ENCODE measurements at regions not wholly inside any gene's neighbourhood (a gene's known extent, or its start where the extent isn't known, plus 50 kb on each side); places are given as distances from the start of the nearest gene placed in this dataset.

DNA sequence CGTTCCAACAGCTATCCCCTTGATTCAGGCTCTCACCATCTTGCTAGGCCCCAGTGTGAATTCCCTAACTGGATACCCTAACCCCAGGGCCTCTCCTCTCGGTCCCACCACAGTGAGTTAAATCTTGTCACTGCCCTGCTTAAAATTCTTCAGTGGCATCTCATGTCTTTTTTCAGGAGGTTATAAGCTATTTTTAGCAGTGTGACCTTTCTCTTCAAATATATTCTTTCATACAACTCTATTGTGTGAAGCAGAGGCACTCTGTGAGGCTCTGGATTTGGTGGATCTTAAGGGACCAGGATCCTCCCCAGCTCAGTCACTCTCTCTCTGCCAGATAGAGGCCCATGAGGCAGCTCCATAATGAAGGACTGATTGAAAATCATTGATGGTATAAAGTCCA is 760.4 kb downstream of the NTRK3 start:
- Histone ChIP-seq H3K27me3 (no peaks in the 10 kb centered on the region), H3K9me3 (ENCODE audit: low read depth) (no peaks in the 10 kb centered on the region), H3K4me3 (no peak overlapping the region), H3K27ac (peak overlapping the region; percentile 62), H3K36me3 (no peaks in the 10 kb centered on the region), H3K4me1 (ENCODE audit: low read depth) (peaks cover 15% of the 10 kb centered on the region)
- TF ChIP-seq, protein P1, sequence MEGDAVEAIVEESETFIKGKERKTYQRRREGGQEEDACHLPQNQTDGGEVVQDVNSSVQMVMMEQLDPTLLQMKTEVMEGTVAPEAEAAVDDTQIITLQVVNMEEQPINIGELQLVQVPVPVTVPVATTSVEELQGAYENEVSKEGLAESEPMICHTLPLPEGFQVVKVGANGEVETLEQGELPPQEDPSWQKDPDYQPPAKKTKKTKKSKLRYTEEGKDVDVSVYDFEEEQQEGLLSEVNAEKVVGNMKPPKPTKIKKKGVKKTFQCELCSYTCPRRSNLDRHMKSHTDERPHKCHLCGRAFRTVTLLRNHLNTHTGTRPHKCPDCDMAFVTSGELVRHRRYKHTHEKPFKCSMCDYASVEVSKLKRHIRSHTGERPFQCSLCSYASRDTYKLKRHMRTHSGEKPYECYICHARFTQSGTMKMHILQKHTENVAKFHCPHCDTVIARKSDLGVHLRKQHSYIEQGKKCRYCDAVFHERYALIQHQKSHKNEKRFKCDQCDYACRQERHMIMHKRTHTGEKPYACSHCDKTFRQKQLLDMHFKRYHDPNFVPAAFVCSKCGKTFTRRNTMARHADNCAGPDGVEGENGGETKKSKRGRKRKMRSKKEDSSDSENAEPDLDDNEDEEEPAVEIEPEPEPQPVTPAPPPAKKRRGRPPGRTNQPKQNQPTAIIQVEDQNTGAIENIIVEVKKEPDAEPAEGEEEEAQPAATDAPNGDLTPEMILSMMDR (IDR thresholded peaks at IDR 0.05; ENCODE audit: low read depth, low read length) = no peak
- DNase-seq (ENCODE audit: low read depth in 1 of 2, low spot score in 1 of 2) = peak in 1 of 2 donors; percentile 33

DNA sequence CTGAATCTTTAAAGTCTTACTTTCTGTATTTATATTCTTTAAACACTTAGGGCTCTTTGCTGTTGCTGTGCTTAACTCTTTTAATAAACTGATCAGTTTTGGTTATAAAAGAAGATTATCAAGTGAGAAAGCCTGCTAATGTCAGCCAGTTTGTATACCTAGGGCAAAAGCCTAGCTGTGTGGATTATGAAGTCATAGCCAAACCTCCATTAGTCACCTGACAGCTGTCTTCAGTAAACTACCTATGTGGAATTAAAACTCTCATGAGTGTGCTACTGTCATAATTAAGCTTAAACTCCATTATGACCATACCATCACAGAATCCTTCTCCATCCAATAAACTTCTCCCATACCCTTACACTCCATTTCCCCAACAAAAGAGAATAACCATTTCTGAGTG is 762.7 kb downstream of the NTRK3 start:
- TF ChIP-seq, protein P1 (IDR thresholded peaks at IDR 0.05; ENCODE audit: low read depth, low read length) = no peak
- H3K4me3 ChIP-seq = no peak overlapping the region
- no peaks in the 10 kb centered on the region for H3K36me3 ChIP-seq
- H3K27ac ChIP-seq = no peak overlapping the region
- H3K4me1 ChIP-seq (ENCODE audit: low read depth) = peaks cover 15% of the 10 kb centered on the region
- no peaks in the 10 kb centered on the region for H3K9me3 ChIP-seq (ENCODE audit: low read depth)
- no peak for DNase-seq (ENCODE audit: low read depth in 1 of 2, low spot score in 1 of 2)
- H3K27me3 ChIP-seq = no peaks in the 10 kb centered on the region

DNA sequence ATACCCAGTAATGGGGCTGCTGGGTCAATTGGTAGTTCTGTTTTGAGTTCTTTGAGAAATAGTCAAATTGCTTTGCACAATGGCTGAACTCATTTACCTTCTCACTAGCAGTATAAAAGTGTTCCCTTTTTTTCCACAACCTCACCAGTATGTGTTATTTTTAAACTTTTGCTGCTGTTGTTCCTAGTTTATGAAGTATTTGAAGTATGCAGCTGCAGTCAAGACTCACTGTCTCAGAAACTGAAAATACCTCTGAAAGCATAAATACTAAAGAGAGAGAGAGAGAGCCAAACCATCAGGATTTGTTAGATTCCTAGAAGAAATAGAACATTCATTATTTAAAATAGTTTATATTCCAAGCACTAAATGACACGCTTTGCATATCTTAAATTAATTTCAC is 764.2 kb downstream of the NTRK3 start:
- TF ChIP-seq, protein P1 (IDR thresholded peaks at IDR 0.05; ENCODE audit: low read depth, low read length) = no peak

DNA sequence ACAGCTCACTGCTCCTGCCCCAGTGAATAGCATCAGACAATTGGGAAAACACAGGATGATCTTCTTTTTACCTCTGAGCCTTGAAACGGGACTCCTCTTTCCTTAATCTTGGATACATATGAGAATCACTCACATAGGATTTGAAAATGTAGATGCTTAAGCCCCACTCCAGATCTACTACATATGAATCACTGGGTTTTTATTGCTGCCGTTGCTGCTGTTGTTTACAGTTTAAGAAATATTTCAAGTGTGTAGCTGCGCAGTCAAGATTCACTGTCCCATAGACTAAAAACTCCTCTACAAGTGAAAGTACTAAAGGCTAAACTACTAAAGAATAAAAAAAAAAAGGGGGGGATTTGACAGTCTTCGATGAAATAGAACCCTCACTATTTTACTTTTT is 765.9 kb downstream of the NTRK3 start:
- H3K4me3 ChIP-seq = no peak overlapping the region
- H3K27me3 ChIP-seq = no peaks in the 10 kb centered on the region
- H3K9me3 ChIP-seq (ENCODE audit: low read depth) = no peaks in the 10 kb centered on the region
- peaks cover 12% of the 10 kb centered on the region for H3K4me1 ChIP-seq (ENCODE audit: low read depth)
- no peaks in the 10 kb centered on the region for H3K36me3 ChIP-seq
- TF ChIP-seq, protein P1 (IDR thresholded peaks at IDR 0.05; ENCODE audit: low read depth, low read length) = no peak
- no peak for DNase-seq (ENCODE audit: low read depth in 1 of 2, low spot score in 1 of 2)
- H3K27ac ChIP-seq = no peak overlapping the region

More for the DNA sequence above, 764.2 kb downstream of the NTRK3 start:
- Histone ChIP-seq H3K4me1 (ENCODE audit: low read depth) (peaks cover 22% of the 10 kb centered on the region), H3K4me3 (no peak overlapping the region), H3K9me3 (ENCODE audit: low read depth) (no peaks in the 10 kb centered on the region), H3K27ac (no peak overlapping the region), H3K36me3 (no peaks in the 10 kb centered on the region), H3K27me3 (no peaks in the 10 kb centered on the region)
- no peak for DNase-seq (ENCODE audit: low read depth in 1 of 2, low spot score in 1 of 2)

DNA sequence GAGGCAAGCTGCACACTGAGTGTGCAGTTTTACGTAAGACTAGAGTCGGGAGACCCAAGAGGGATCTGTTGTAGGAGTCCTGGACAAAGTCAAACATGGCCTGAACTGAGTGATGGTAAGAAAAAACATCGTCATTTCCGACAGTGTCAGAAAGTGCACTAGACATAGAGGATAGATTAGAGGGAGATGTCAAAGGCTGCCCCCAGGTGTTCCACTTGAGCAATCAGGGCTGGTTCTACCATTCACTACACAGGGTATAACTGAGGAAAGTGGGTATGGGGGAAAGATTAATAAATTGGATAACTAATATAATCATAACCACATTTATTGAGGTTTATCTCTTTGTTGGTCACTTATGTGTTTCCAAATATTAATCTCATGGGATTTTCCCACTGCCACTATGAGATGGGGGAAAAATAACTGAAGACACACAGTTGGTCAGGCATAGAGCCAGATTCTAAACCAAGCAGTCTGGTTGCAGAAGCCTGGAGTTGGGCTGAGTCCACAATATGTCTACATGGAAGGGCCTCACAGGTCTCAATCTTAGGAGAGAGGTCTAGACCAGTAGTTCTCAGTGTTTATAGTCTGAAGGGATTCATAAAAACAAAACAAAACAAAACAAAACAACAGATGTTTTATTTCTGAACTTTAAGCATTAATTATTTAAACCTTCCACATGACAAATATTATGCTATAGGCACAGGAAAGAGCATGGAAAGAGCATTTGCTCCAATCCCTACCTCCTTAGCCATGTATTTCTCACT is 766.5 kb downstream of the NTRK3 start:
- no peak for DNase-seq (ENCODE audit: low read depth in 1 of 2, low spot score in 1 of 2)

More for the DNA sequence above, 766.5 kb downstream of the NTRK3 start:
- TF ChIP-seq, protein P1 (IDR thresholded peaks at IDR 0.05; ENCODE audit: low read depth, low read length) = no peak
- no peaks in the 10 kb centered on the region for H3K27me3 ChIP-seq
- H3K4me1 ChIP-seq (ENCODE audit: low read depth) = peaks cover 7% of the 10 kb centered on the region
- no peak overlapping the region for H3K4me3 ChIP-seq
- no peak overlapping the region for H3K27ac ChIP-seq
- H3K36me3 ChIP-seq = no peaks in the 10 kb centered on the region
- H3K9me3 ChIP-seq (ENCODE audit: low read depth) = no peaks in the 10 kb centered on the region

Measured in cardiac muscle cell (in vitro differentiated cells and primary cell).